PC-9 (cell line): ENCODE measurements at regions not wholly inside any gene's neighbourhood (a gene's known extent, or its start where the extent isn't known, plus 50 kb on each side); places are given as distances from the start of the nearest gene placed in this dataset.

Experiments used
- EZH2 ChIP-seq: fragments of 200-600 bp; sonication (generic); IDR thresholded peaks from 2 replicates; pipeline ENCODE4 v1.8.0; 2017; ENCODE audit warnings: antibody characterized with exemption, low read depth
- TF ChIP-seq, protein P1 (sequence below): fragments of 200-600 bp; sonication (generic); conservative IDR thresholded peaks from 2 replicates; pipeline ENCODE4 v1.6.1; 2017; ENCODE audit warnings: mixed run types, antibody characterized with exemption, mild to moderate bottlenecking, moderate library complexity

GRCh38 chr5:106443746-106444145 lies 1227.0 kb downstream of the EFNA5 start:
- TF ChIP-seq EZH2, result no peak
- TF ChIP-seq, protein P1, sequence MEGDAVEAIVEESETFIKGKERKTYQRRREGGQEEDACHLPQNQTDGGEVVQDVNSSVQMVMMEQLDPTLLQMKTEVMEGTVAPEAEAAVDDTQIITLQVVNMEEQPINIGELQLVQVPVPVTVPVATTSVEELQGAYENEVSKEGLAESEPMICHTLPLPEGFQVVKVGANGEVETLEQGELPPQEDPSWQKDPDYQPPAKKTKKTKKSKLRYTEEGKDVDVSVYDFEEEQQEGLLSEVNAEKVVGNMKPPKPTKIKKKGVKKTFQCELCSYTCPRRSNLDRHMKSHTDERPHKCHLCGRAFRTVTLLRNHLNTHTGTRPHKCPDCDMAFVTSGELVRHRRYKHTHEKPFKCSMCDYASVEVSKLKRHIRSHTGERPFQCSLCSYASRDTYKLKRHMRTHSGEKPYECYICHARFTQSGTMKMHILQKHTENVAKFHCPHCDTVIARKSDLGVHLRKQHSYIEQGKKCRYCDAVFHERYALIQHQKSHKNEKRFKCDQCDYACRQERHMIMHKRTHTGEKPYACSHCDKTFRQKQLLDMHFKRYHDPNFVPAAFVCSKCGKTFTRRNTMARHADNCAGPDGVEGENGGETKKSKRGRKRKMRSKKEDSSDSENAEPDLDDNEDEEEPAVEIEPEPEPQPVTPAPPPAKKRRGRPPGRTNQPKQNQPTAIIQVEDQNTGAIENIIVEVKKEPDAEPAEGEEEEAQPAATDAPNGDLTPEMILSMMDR, result no peak
